ENCODE measurements at regions not wholly inside any gene's neighbourhood (a gene's known extent, or its start where the extent isn't known, plus 50 kb on each side); places are given as distances from the start of the nearest gene placed in this dataset.
"Not testable (repeated sequence)": the region's sequence is repeated elsewhere in the genome, so short reads cannot be mapped to it uniquely, and the experiment has no call there.

- not testable (repeated sequence) for TF ChIP-seq EZH2 (IDR thresholded peaks at IDR 0.05; ENCODE audit: insufficient read depth, poor library complexity, severe bottlenecking); EZH2phosphoT487 (IDR thresholded peaks at IDR 0.05; ENCODE audit: insufficient read depth, low read depth)
These were observed 225.1 kb upstream of the ANKH start for GRCh38 chr5:15096686-15097085.
